ENCODE measurements at regions not wholly inside any gene's neighbourhood (a gene's known extent, or its start where the extent isn't known, plus 50 kb on each side); places are given as distances from the start of the nearest gene placed in this dataset.

- intact Hi-C loops (cut with DNase I), result no loop called here
- H3K36me3 ChIP-seq, result no peaks in the 10 kb centered on the region
- H3K4me1 ChIP-seq, result no peaks in the 10 kb centered on the region
- no peak overlapping the region for H3K4me3 ChIP-seq
- H3K27ac ChIP-seq, result no peak overlapping the region
- no peaks in the 10 kb centered on the region for H3K27me3 ChIP-seq
- H3K9me3 ChIP-seq, result no peaks in the 10 kb centered on the region
- no peak for TF ChIP-seq CTCF (IDR thresholded peaks at IDR 0.05)
- DNase-seq, result peak in 2 of 4 donors; percentile 30 to 39
- ATAC-seq, result no peak
Measured at GRCh38 chr9:1327467-1327866, 277.3 kb downstream of the DMRT2 start.

- Histone ChIP-seq H3K4me3 (no peak overlapping the region), H3K27me3 (no peaks in the 10 kb centered on the region), H3K36me3 (no peaks in the 10 kb centered on the region), H3K27ac (no peak overlapping the region), H3K9me3 (no peaks in the 10 kb centered on the region), H3K4me1 (no peaks in the 10 kb centered on the region)
- ATAC-seq (no peak), DNase-seq (no peak)
- TF ChIP-seq CTCF (IDR thresholded peaks at IDR 0.05), result no peak
- intact Hi-C loops (cut with DNase I), result no loop called here
Measured at GRCh38 chr9:1328341-1328740, 278.2 kb downstream of the DMRT2 start.

- H3K4me3 ChIP-seq, result no peak overlapping the region
- H3K27ac ChIP-seq, result no peak overlapping the region
- DNase-seq (no peak), ATAC-seq (no peak)
- H3K4me1 ChIP-seq, result no peaks in the 10 kb centered on the region
- H3K27me3 ChIP-seq, result no peaks in the 10 kb centered on the region
- no peaks in the 10 kb centered on the region for H3K9me3 ChIP-seq
- TF ChIP-seq CTCF (IDR thresholded peaks at IDR 0.05), result no peak
- no peaks in the 10 kb centered on the region for H3K36me3 ChIP-seq
- intact Hi-C loops (cut with DNase I), result no loop called here
Measured at GRCh38 chr9:1331546-1332038, 281.4 kb downstream of the DMRT2 start.

GRCh38 chr9:1332156-1332555 lies 282.0 kb downstream of the DMRT2 start:
- no peak overlapping the region for H3K4me3 ChIP-seq
- TF ChIP-seq CTCF (IDR thresholded peaks at IDR 0.05), result no peak
- intact Hi-C loops (cut with DNase I), result no loop called here
- H3K36me3 ChIP-seq, result no peaks in the 10 kb centered on the region
- DNase-seq (no peak), ATAC-seq (no peak)
- no peaks in the 10 kb centered on the region for H3K27me3 ChIP-seq
- H3K27ac ChIP-seq, result no peak overlapping the region
- H3K4me1 ChIP-seq, result no peaks in the 10 kb centered on the region
- no peaks in the 10 kb centered on the region for H3K9me3 ChIP-seq

- no peaks in the 10 kb centered on the region for H3K27me3 ChIP-seq
- ATAC-seq (no peak), DNase-seq (no peak)
- intact Hi-C loops (cut with DNase I), result no loop called here
- H3K4me3 ChIP-seq, result no peak overlapping the region
- no peak for TF ChIP-seq CTCF (IDR thresholded peaks at IDR 0.05)
- no peaks in the 10 kb centered on the region for H3K4me1 ChIP-seq
- H3K9me3 ChIP-seq, result no peaks in the 10 kb centered on the region
- H3K36me3 ChIP-seq, result no peaks in the 10 kb centered on the region
- H3K27ac ChIP-seq, result no peak overlapping the region
Measured at GRCh38 chr9:1335174-1335573, 285.0 kb downstream of the DMRT2 start.

Data from left lung (tissue), 4 donors.